Uterus (tissue), 3 donors: ENCODE measurements at regions not wholly inside any gene's neighbourhood (a gene's known extent, or its start where the extent isn't known, plus 50 kb on each side); places are given as distances from the start of the nearest gene placed in this dataset.

Experiments used
- DNase-seq, 2 donors: peaks; one replicate each; pipeline ENCODE4 v3.0.0-alpha.2; 2019 to 2020
- H3K27ac ChIP-seq, 2 donors: fragments of 200-600 bp; sonication (generic); 1 replicate in 1 of 2; 2 replicates in 1 of 2; pipeline ENCODE4 v1.5.1; 2016 to 2018
- H3K27me3 ChIP-seq, 2 donors: fragments of 200-600 bp; sonication (generic); one replicate each; pipeline ENCODE4 v1.5.1; 2018 to 2019; ENCODE audit warnings: control low read depth in 1 of 2
- H3K36me3 ChIP-seq, 2 donors: fragments of 200-600 bp; sonication (generic); one replicate each; pipeline ENCODE4 v1.5.1; 2019; ENCODE audit warnings: control low read depth in 1 of 2
- H3K4me1 ChIP-seq, 2 donors: fragments of 200-600 bp; sonication (generic); one replicate each; pipeline ENCODE4 v1.5.1; 2018 to 2019; ENCODE audit warnings: control low read depth in 1 of 2
- H3K4me3 ChIP-seq, 2 donors: fragments of 200-600 bp; sonication (generic); 1 replicate in 1 of 2; 2 replicates in 1 of 2; pipeline ENCODE4 v1.5.1; 2018 to 2019; ENCODE audit warnings: mild to moderate bottlenecking in 1 of 2
- H3K9me3 ChIP-seq, 2 donors: fragments of 200-600 bp; sonication (generic); one replicate each; pipeline ENCODE4 v1.5.1; 2019; ENCODE audit warnings: control low read depth in 1 of 2
- POLR2A ChIP-seq, 2 donors: fragments of 450-650 bp; IDR thresholded peaks; one replicate each; pipeline ENCODE4 v1.6.1; 2016; ENCODE audit warnings: antibody characterized with exemption in 2 of 2, mild to moderate bottlenecking in 1 of 2, moderate library complexity in 1 of 2
- intact Hi-C: fragments of 100-400 bp; cut with DNase I; formaldehyde crosslinking; loops from one replicate; pipeline ENCODE4 v1.15.1; 2023; ENCODE audit warnings: low total_unique reads
- TF ChIP-seq, protein P1 (sequence below), 4 experiments: fragments of 200-600 bp in 2 of 4; fragments of 450-650 bp in 2 of 4; sonication (generic) in 2 of 4; IDR thresholded peaks; one replicate each; pipeline ENCODE4 v1.5.1; 2016 to 2019; ENCODE audit warnings: antibody characterized with exemption in 4 of 4, mild to moderate bottlenecking in 2 of 4, moderate library complexity in 1 of 4
- donor health status: DM: yes; HTN: yes; CAD: no.

DNA sequence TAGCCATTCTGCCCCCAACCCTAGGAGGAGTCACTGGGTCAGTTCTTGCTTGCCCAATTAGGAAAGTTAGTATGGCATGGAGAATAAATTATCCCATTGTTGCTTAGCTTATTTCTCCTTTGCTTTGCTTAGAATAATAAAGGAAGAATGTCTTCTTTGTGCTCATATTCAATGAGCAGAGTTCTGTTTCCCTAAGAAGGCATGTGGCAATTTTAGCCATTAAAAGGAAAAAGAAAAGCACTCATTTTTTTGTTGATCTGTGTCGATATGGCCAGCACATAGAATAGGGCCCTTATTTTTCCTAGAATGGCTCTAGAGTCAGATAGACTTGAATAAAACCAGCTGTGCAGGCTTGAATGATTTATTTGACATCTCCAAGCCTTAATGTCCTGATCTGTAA is 166.4 kb upstream of the PPARGC1A start:
- intact Hi-C loops: no loop called here

DNA sequence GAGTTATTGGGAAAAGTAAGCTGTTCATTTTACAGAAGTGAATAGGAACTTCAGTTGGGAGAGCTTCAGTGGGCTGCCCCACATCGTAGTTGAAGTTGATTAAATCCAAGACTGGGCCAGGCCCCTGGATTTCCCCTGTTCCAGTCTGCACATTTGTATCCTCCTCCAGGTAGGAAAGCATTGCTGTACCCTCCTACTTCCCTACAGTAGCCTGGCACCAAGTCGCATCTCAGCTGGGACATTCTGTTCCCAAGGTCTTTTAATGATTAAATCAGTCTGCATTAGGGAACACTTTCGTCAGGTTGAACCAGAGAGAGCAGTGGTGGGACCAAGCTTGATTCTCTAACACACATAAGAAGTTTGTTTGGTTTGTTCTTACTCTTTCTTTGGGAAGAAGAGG is 165.8 kb upstream of the PPARGC1A start:
- H3K4me3 ChIP-seq: no peak overlapping the region
- H3K36me3 ChIP-seq: no peaks in the 10 kb centered on the region
- H3K9me3 ChIP-seq: no peaks in the 10 kb centered on the region
- no peaks in the 10 kb centered on the region for H3K4me1 ChIP-seq
- no peaks in the 10 kb centered on the region for H3K27me3 ChIP-seq
- no peak for DNase-seq
- TF ChIP-seq, protein P1, sequence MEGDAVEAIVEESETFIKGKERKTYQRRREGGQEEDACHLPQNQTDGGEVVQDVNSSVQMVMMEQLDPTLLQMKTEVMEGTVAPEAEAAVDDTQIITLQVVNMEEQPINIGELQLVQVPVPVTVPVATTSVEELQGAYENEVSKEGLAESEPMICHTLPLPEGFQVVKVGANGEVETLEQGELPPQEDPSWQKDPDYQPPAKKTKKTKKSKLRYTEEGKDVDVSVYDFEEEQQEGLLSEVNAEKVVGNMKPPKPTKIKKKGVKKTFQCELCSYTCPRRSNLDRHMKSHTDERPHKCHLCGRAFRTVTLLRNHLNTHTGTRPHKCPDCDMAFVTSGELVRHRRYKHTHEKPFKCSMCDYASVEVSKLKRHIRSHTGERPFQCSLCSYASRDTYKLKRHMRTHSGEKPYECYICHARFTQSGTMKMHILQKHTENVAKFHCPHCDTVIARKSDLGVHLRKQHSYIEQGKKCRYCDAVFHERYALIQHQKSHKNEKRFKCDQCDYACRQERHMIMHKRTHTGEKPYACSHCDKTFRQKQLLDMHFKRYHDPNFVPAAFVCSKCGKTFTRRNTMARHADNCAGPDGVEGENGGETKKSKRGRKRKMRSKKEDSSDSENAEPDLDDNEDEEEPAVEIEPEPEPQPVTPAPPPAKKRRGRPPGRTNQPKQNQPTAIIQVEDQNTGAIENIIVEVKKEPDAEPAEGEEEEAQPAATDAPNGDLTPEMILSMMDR (IDR thresholded peaks at IDR 0.05): no peak
- TF ChIP-seq POLR2A (IDR thresholded peaks at IDR 0.05): no peak
- H3K27ac ChIP-seq: no peak overlapping the region
- intact Hi-C loops: no loop called here

More for the DNA sequence above, 166.4 kb upstream of the PPARGC1A start:
- no peak for DNase-seq
- Histone ChIP-seq H3K36me3 (no peaks in the 10 kb centered on the region), H3K9me3 (no peaks in the 10 kb centered on the region), H3K4me1 (no peaks in the 10 kb centered on the region), H3K27ac (no peak overlapping the region), H3K27me3 (no peaks in the 10 kb centered on the region), H3K4me3 (no peak overlapping the region)
- TF ChIP-seq, protein P1 (IDR thresholded peaks at IDR 0.05): no peak
- no peak for TF ChIP-seq POLR2A (IDR thresholded peaks at IDR 0.05)

DNA sequence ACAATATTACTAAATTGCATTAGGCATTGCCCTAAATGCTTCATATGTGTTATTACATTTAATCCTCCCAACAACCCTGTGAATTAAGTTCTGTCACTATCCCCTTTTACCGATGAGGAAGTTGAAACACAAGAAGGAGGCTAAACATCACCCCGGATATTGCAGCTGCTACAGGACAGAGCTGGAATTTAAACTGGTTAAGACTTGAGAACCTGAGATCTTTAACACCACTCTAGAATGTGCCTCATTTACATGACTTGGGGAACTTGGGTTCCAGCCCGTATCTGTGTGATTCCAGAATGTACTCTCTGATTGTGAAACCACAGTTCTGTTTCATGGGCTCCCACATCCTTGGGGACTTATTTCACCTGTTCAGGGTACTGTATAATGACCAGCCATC is 165.1 kb upstream of the PPARGC1A start:
- Histone ChIP-seq H3K27ac (no peak overlapping the region), H3K36me3 (no peaks in the 10 kb centered on the region)
- intact Hi-C loops: no loop called here

DNA sequence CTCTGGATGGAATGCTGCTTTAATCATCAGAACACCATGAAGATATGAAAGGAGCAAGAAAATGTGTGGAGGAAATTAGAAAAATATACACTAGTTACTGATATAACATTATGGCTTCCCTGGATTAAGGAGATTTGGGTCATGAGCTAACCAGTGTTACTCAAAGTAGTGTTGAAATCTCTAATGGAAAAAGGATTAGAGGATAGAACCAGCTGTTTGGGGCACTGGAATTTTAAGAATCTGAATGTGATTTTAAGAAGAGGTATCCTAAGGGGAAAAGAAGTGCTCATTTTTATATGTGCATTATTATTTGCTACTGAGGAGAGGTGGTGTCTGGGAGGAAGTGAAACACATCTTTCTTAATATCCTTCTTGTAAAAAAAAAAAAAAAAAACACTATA is 164.1 kb upstream of the PPARGC1A start:
- H3K4me3 ChIP-seq: no peak overlapping the region
- TF ChIP-seq POLR2A (IDR thresholded peaks at IDR 0.05): no peak
- TF ChIP-seq, protein P1 (IDR thresholded peaks at IDR 0.05): no peak
- no peaks in the 10 kb centered on the region for H3K9me3 ChIP-seq
- no peak overlapping the region for H3K27ac ChIP-seq
- no peaks in the 10 kb centered on the region for H3K27me3 ChIP-seq
- no peaks in the 10 kb centered on the region for H3K4me1 ChIP-seq
- intact Hi-C loops: no loop called here
- DNase-seq: no peak
- H3K36me3 ChIP-seq: no peaks in the 10 kb centered on the region

More for the DNA sequence above, 165.1 kb upstream of the PPARGC1A start:
- Histone ChIP-seq H3K9me3 (no peaks in the 10 kb centered on the region), H3K4me3 (no peak overlapping the region), H3K4me1 (no peaks in the 10 kb centered on the region), H3K27me3 (no peaks in the 10 kb centered on the region)
- TF ChIP-seq, protein P1 (IDR thresholded peaks at IDR 0.05): no peak
- no peak for TF ChIP-seq POLR2A (IDR thresholded peaks at IDR 0.05)
- no peak for DNase-seq

DNA sequence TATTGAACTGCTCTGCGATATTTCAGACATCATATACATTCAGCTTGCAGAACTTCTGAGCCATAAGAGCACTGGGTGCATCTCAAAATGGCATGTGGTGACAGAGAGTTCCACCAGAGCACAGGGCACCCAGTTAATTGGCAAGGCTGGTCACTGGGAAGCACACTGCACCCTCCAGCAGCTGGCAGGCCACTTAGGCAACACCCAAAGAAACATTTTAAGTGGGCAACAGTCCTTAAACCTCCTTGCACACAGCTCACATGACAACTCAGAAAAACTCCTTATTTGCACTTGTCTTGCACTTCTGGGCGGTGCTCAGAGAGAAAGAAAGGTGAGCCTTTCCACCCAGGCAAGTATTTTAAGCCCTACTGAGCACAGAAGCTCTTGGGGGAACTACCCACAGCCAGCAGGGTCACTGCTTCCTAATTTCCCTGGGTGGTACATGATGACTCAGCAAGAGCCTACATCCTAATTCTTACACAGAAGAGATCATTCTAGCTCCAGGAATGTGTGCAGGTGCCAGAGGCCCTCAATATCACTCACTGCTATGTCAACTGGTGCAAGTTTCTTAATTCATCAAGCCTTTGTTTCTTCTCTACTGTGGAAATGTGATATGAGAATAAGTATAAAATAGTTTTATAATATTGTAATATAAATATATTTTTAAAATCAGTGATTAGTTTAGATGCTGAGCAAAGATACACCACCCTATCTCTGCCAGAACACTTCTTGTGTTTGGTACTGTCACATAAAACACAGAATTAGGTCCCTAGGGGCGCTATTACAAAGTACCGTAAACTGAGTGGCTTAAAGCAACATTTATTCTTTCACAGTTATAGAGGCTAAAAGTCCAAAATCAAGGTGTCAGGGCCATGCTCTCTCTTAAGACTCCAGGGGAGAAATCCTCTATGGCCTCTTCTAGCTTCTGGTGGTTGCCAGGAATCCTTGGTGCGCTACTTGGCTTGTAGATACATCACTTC is 155.1 kb upstream of the PPARGC1A start:
- Histone ChIP-seq H3K36me3 (no peaks in the 10 kb centered on the region), H3K4me1 (no peaks in the 10 kb centered on the region), H3K27ac (no peak overlapping the region), H3K9me3 (no peaks in the 10 kb centered on the region), H3K27me3 (no peaks in the 10 kb centered on the region), H3K4me3 (no peak overlapping the region)
- TF ChIP-seq POLR2A (IDR thresholded peaks at IDR 0.05): no peak
- TF ChIP-seq, protein P1 (IDR thresholded peaks at IDR 0.05): no peak
- no peak for DNase-seq
- intact Hi-C loops: no loop called here
